Body of pancreas (tissue), 4 donors: ENCODE measurements at regions not wholly inside any gene's neighbourhood (a gene's known extent, or its start where the extent isn't known, plus 50 kb on each side); places are given as distances from the start of the nearest gene placed in this dataset.

ENCODE experiments used
- ATAC-seq: fragments of 150-250 bp; one replicate; pipeline ENCODE4 v1.9.1; 2016
- DNase-seq, 4 donors: peaks; one replicate each; pipeline ENCODE4 v3.0.0-alpha.2; 2019
- H3K27ac ChIP-seq, 4 donors: fragments of 200-600 bp; sonication (generic); 1 replicate in 3 of 4; 2 replicates in 1 of 4; pipeline versions ENCODE4 v1.5.1 to v1.6.1; 2016 to 2019; ENCODE audit warnings: mild to moderate bottlenecking in 1 of 4, mixed read lengths in 1 of 4, moderate library complexity in 1 of 4
- H3K27me3 ChIP-seq, 2 donors: fragments of 200-600 bp; sonication (generic); one replicate each; pipeline ENCODE4 v1.6.0; 2016; ENCODE audit warnings: mild to moderate bottlenecking in 1 of 2
- H3K36me3 ChIP-seq, 2 donors: fragments of 200-600 bp; sonication (generic); replicated peaks in 1 of 2; 2 replicates each; pipeline ENCODE4 v1.5.1; 2016; ENCODE audit warnings: low read depth in 2 of 2; ENCODE audit not compliant: insufficient read depth in 1 of 2
- H3K4me1 ChIP-seq: fragments of 200-600 bp; sonication (generic); one replicate; pipeline ENCODE4 v1.6.0; 2016
- H3K4me3 ChIP-seq, 2 donors: fragments of 200-600 bp; sonication (generic); 1 replicate in 1 of 2; 2 replicates in 1 of 2; pipeline ENCODE4 v1.5.1; 2016 to 2019
- H3K9me3 ChIP-seq, 3 donors: fragments of 200-600 bp; sonication (generic); 1 replicate in 2 of 3; 2 replicates in 1 of 3; pipeline ENCODE4 v1.5.1; 2016
- CTCF ChIP-seq, 7 experiments: fragments of 450-650 bp in 4 of 7; fragments of 200-600 bp in 3 of 7; sonication (generic) in 3 of 7; IDR thresholded peaks; one replicate each; pipeline ENCODE4 v1.5.1; 2016 to 2019; ENCODE audit warnings: antibody characterized with exemption in 7 of 7
- POLR2A ChIP-seq, 3 donors: fragments of 450-650 bp; IDR thresholded peaks; one replicate each; pipeline ENCODE4 v1.6.1; 2016; ENCODE audit warnings: antibody characterized with exemption in 3 of 3, mild to moderate bottlenecking in 2 of 3
- WGBS, 2 donors: methylation state at CpG; one replicate each; pipeline ENCODE4 v1.1.5; 2017; 5-methylcytosine and 5-hydroxymethylcytosine counted together
- intact Hi-C: fragments of 100-400 bp; cut with DNase I; formaldehyde crosslinking; loops from one replicate; pipeline ENCODE4 v1.15.1; 2023

- 69 to 73% methylated on average over 2 of the region's 2 CpGs for WGBS, 2 donors
- no peak for DNase-seq
- intact Hi-C loops, result no loop called here
- H3K9me3 ChIP-seq, result no peaks in the 10 kb centered on the region
- no peak for ATAC-seq
- TF ChIP-seq POLR2A (IDR thresholded peaks at IDR 0.05) (no peak), CTCF (IDR thresholded peaks at IDR 0.05) (no peak)
- H3K4me1 ChIP-seq, result no peaks in the 10 kb centered on the region
- H3K27me3 ChIP-seq, result no peaks in the 10 kb centered on the region
- H3K27ac ChIP-seq, result no peak overlapping the region
- H3K4me3 ChIP-seq, result no peak overlapping the region
- no peaks in the 10 kb centered on the region for H3K36me3 ChIP-seq
Observed at GRCh38 chr7:8373851-8374250, 59.6 kb upstream of the NXPH1 start.

- DNase-seq (no peak), ATAC-seq (no peak)
- no peaks in the 10 kb centered on the region for H3K4me1 ChIP-seq
- TF ChIP-seq POLR2A (IDR thresholded peaks at IDR 0.05), result no peak
- TF ChIP-seq CTCF (IDR thresholded peaks at IDR 0.05), result no peak
- no peaks in the 10 kb centered on the region for H3K36me3 ChIP-seq
- no peaks in the 10 kb centered on the region for H3K9me3 ChIP-seq
- no peak overlapping the region for H3K27ac ChIP-seq
- intact Hi-C loops, result no loop called here
- no peaks in the 10 kb centered on the region for H3K27me3 ChIP-seq
- no peak overlapping the region for H3K4me3 ChIP-seq
Observed at GRCh38 chr7:8378349-8379019, 54.9 kb upstream of the NXPH1 start.

GRCh38 chr7:8379264-8379663 lies 54.1 kb upstream of the NXPH1 start:
- Histone ChIP-seq H3K4me3 (no peak overlapping the region), H3K27me3 (no peaks in the 10 kb centered on the region), H3K9me3 (no peaks in the 10 kb centered on the region), H3K36me3 (no peaks in the 10 kb centered on the region), H3K4me1 (no peaks in the 10 kb centered on the region), H3K27ac (no peak overlapping the region)
- ATAC-seq (peak; percentile 15), DNase-seq (peak; percentile 12 to 50 (median 43))
- intact Hi-C loops, result no loop called here
- 14 to 26% methylated on average over 6 of the region's 6 CpGs for WGBS, 2 donors
- TF ChIP-seq CTCF (IDR thresholded peaks at IDR 0.05) (no peak), POLR2A (IDR thresholded peaks at IDR 0.05) (no peak)

- DNase-seq, result no peak
- Histone ChIP-seq H3K4me3 (no peak overlapping the region), H3K27ac (no peak overlapping the region), H3K27me3 (no peaks in the 10 kb centered on the region), H3K36me3 (no peaks in the 10 kb centered on the region), H3K9me3 (no peaks in the 10 kb centered on the region), H3K4me1 (no peaks in the 10 kb centered on the region)
- WGBS, 2 donors, result 7 to 13% methylated on average over 1 of the region's 1 CpG
- intact Hi-C loops, result no loop called here
- no peak for ATAC-seq
- TF ChIP-seq CTCF (IDR thresholded peaks at IDR 0.05), result no peak
- TF ChIP-seq POLR2A (IDR thresholded peaks at IDR 0.05), result no peak
Observed at GRCh38 chr7:8380130-8380529, 53.3 kb upstream of the NXPH1 start.

GRCh38 chr7:8382004-8382730 lies 51.2 kb upstream of the NXPH1 start:
- no peaks in the 10 kb centered on the region for H3K4me1 ChIP-seq
- DNase-seq, result no peak
- no peak for TF ChIP-seq CTCF (IDR thresholded peaks at IDR 0.05)
- no peak for TF ChIP-seq POLR2A (IDR thresholded peaks at IDR 0.05)
- H3K36me3 ChIP-seq, result no peaks in the 10 kb centered on the region
- intact Hi-C loops, result no loop called here
- no peak overlapping the region for H3K4me3 ChIP-seq
- no peaks in the 10 kb centered on the region for H3K9me3 ChIP-seq
- WGBS, 2 donors, result 55 to 76% methylated on average over 4 of the region's 4 CpGs
- no peak overlapping the region for H3K27ac ChIP-seq
- no peak for ATAC-seq
- H3K27me3 ChIP-seq, result no peaks in the 10 kb centered on the region
